MM.1S (cell line): ENCODE measurements at regions not wholly inside any gene's neighbourhood (a gene's known extent, or its start where the extent isn't known, plus 50 kb on each side); places are given as distances from the start of the nearest gene placed in this dataset.

ENCODE experiments used
- CTCF ChIP-seq: fragments of 300-600 bp; sonication (generic); IDR thresholded peaks from 2 replicates; pipeline ENCODE4 v1.5.1; 2016; ENCODE audit warnings: antibody characterized with exemption, low read length, mixed read lengths
- EZH2 ChIP-seq: fragments of 300-600 bp; sonication (generic); optimal IDR thresholded peaks from 2 replicates; pipeline ENCODE3; 2017; ENCODE audit warnings: low read depth, mild to moderate bottlenecking, antibody characterized with exemption, low read length, mixed read lengths
- EZH2phosphoT487 ChIP-seq: fragments of 300-600 bp; sonication (generic); IDR thresholded peaks from 2 replicates; pipeline ENCODE4 v1.6.1; 2018; ENCODE audit warnings: antibody characterized with exemption, low read length

- TF ChIP-seq CTCF (no peak), EZH2 (no peak), EZH2phosphoT487 (no peak)
Observed at GRCh38 chr1:29861446-29861845, 625.1 kb downstream of the PTPRU start.
